SJCRH30 (cell line): ENCODE measurements at regions not wholly inside any gene's neighbourhood (a gene's known extent, or its start where the extent isn't known, plus 50 kb on each side); places are given as distances from the start of the nearest gene placed in this dataset.

Source experiments
- DNase-seq, 2 experiments: peaks; one replicate each; pipeline ENCODE4 v3.0.0-alpha.2; 2015 to 2020
- H3K27ac ChIP-seq: fragments of 250-450 bp; sonication (Bioruptor Pico); 2 replicates; pipeline ENCODE4 v1.5.1; 2020; ENCODE audit warnings: mild to moderate bottlenecking, moderate library complexity
- H3K27me3 ChIP-seq: fragments of 250-450 bp; sonication (Bioruptor Pico); 2 replicates; pipeline ENCODE4 v1.5.1; 2020; ENCODE audit warnings: mild to moderate bottlenecking, moderate library complexity
- H3K36me3 ChIP-seq: fragments of 250-450 bp; sonication (Bioruptor Pico); 2 replicates; pipeline ENCODE4 v1.5.1; 2020; ENCODE audit warnings: mild to moderate bottlenecking, moderate library complexity
- H3K4me1 ChIP-seq: fragments of 250-450 bp; sonication (Bioruptor Pico); 2 replicates; pipeline ENCODE4 v1.5.1; 2020; ENCODE audit warnings: mild to moderate bottlenecking, moderate library complexity
- H3K4me3 ChIP-seq: fragments of 250-450 bp; sonication (Bioruptor Pico); 2 replicates; pipeline ENCODE4 v1.5.1; 2020; ENCODE audit warnings: mild to moderate bottlenecking, moderate library complexity
- H3K9me3 ChIP-seq: fragments of 250-450 bp; sonication (Bioruptor Pico); replicated peaks from 2 replicates; pipeline ENCODE4 v1.5.1; 2020; ENCODE audit warnings: mild to moderate bottlenecking, moderate library complexity

- Histone ChIP-seq H3K36me3 (no peaks in the 10 kb centered on the region), H3K9me3 (peaks cover 13% of the 10 kb centered on the region; the same call in 1 of the 2 replicates), H3K27me3 (no peaks in the 10 kb centered on the region), H3K4me1 (peaks cover 3% of the 10 kb centered on the region; the same call in 1 of the 2 replicates), H3K4me3 (no peak overlapping the region), H3K27ac (no peak overlapping the region)
- no peak for DNase-seq
Observed at GRCh38 chr11:122062763-122063162, 53.3 kb downstream of the BLID start.

GRCh38 chr11:122059565-122059964 lies 56.5 kb downstream of the BLID start:
- Histone ChIP-seq H3K4me3 (no peak overlapping the region), H3K27me3 (no peaks in the 10 kb centered on the region), H3K9me3 (peaks cover 13% of the 10 kb centered on the region; the same call in 1 of the 2 replicates), H3K4me1 (no peaks in the 10 kb centered on the region), H3K27ac (no peak overlapping the region), H3K36me3 (no peaks in the 10 kb centered on the region)
- DNase-seq = no peak

GRCh38 chr11:122050021-122050690 lies 65.9 kb downstream of the BLID start:
- H3K27ac ChIP-seq = peak overlapping the region; percentile 5; the same call in 1 of the 2 replicates
- peaks cover 9% of the 10 kb centered on the region for H3K4me1 ChIP-seq
- DNase-seq = peak; percentile 30 to 56

GRCh38 chr11:122048401-122048800 lies 67.6 kb downstream of the BLID start:
- Histone ChIP-seq H3K27me3 (no peaks in the 10 kb centered on the region), H3K4me3 (no peak overlapping the region), H3K4me1 (peaks cover 9% of the 10 kb centered on the region), H3K36me3 (no peaks in the 10 kb centered on the region), H3K27ac (no peak overlapping the region), H3K9me3 (0 out of 2 replicates have a peak, but pooled peaks cover 6% of the 10 kb centered on the region)
- DNase-seq = no peak

More at GRCh38 chr11:122050021-122050690, 65.9 kb downstream of the BLID start:
- Histone ChIP-seq H3K27me3 (no peaks in the 10 kb centered on the region), H3K9me3 (0 out of 2 replicates have a peak, but pooled peaks cover 6% of the 10 kb centered on the region), H3K36me3 (no peaks in the 10 kb centered on the region), H3K4me3 (no peak overlapping the region)

- peaks cover 9% of the 10 kb centered on the region for H3K4me1 ChIP-seq
- H3K27ac ChIP-seq = no peak overlapping the region
- no peaks in the 10 kb centered on the region for H3K27me3 ChIP-seq
- no peaks in the 10 kb centered on the region for H3K36me3 ChIP-seq
- no peak overlapping the region for H3K4me3 ChIP-seq
- 0 out of 2 replicates have a peak, but pooled peaks cover under 1% of the 10 kb centered on the region for H3K9me3 ChIP-seq
- no peak for DNase-seq
Observed at GRCh38 chr11:122046846-122047245, 69.2 kb downstream of the BLID start.

- H3K27ac ChIP-seq = no peak overlapping the region
Observed at GRCh38 chr11:122046438-122046837, 69.6 kb downstream of the BLID start.

DNA sequence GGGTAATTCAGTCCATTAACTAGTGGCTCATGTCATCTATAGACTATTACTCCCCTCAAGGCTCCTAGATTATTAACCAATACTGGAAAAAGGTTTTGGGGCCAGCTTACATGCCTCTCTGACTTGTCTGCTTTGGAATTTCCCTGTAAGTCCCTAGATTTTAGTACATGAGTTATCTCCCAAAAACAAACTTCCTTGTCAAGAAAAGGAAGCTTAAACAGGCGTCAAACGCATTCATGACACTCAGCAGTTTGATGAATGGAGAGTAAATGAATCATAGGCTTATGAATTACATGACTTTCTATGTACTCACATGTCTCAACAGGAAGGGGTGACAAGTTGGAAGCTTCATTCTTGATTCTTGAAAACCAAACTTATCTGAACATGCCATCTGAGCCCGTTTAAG lies 70.8 kb downstream of the BLID start:
- Histone ChIP-seq H3K4me3 (no peak overlapping the region), H3K27me3 (no peaks in the 10 kb centered on the region), H3K27ac (no peak overlapping the region), H3K36me3 (no peaks in the 10 kb centered on the region), H3K9me3 (no peaks in the 10 kb centered on the region), H3K4me1 (peaks cover 3% of the 10 kb centered on the region; the same call in 1 of the 2 replicates)
- no peak for DNase-seq

More at GRCh38 chr11:122046438-122046837, 69.6 kb downstream of the BLID start:
- no peaks in the 10 kb centered on the region for H3K9me3 ChIP-seq
- H3K4me1 ChIP-seq = peaks cover 9% of the 10 kb centered on the region
- no peaks in the 10 kb centered on the region for H3K36me3 ChIP-seq
- no peak for DNase-seq
- H3K27me3 ChIP-seq = no peaks in the 10 kb centered on the region
- no peak overlapping the region for H3K4me3 ChIP-seq

DNA sequence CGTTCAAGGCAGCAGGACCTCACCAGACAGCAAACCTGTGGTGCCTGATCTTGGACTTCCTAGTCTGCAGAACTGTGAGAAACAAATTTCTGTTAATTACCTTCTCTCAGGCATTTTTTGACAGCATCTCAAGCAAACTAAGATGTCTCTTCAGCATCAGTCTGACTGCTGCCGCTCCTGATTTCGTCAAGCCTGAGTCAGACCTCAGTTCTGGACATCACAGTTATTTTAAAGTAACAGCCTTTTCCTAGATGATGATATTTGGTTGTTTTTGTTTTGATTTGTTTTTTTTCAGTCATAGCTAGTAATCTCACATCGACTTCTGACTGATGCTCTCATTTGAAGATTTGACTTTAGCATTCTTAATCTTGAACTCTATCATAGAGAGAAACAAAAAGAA lies 71.9 kb downstream of the BLID start:
- H3K36me3 ChIP-seq = no peaks in the 10 kb centered on the region
- H3K9me3 ChIP-seq = no peaks in the 10 kb centered on the region
- no peak overlapping the region for H3K4me3 ChIP-seq
- no peaks in the 10 kb centered on the region for H3K27me3 ChIP-seq
- DNase-seq = no peak
- peaks cover under 1% of the 10 kb centered on the region; the same call in 1 of the 2 replicates for H3K4me1 ChIP-seq
- H3K27ac ChIP-seq = no peak overlapping the region

- H3K9me3 ChIP-seq = no peaks in the 10 kb centered on the region
- no peaks in the 10 kb centered on the region for H3K36me3 ChIP-seq
- H3K4me3 ChIP-seq = no peak overlapping the region
- H3K27me3 ChIP-seq = no peaks in the 10 kb centered on the region
- H3K4me1 ChIP-seq = peaks cover 11% of the 10 kb centered on the region
- DNase-seq = no peak
- H3K27ac ChIP-seq = no peak overlapping the region
Observed at GRCh38 chr11:122042981-122043380, 73.0 kb downstream of the BLID start.

- H3K27me3 ChIP-seq = no peaks in the 10 kb centered on the region
- H3K27ac ChIP-seq = no peak overlapping the region
- no peaks in the 10 kb centered on the region for H3K36me3 ChIP-seq
- no peak overlapping the region for H3K4me3 ChIP-seq
- no peak for DNase-seq
- no peaks in the 10 kb centered on the region for H3K9me3 ChIP-seq
- H3K4me1 ChIP-seq = peaks cover 20% of the 10 kb centered on the region
Observed at GRCh38 chr11:122040464-122040863, 75.6 kb downstream of the BLID start.

DNA sequence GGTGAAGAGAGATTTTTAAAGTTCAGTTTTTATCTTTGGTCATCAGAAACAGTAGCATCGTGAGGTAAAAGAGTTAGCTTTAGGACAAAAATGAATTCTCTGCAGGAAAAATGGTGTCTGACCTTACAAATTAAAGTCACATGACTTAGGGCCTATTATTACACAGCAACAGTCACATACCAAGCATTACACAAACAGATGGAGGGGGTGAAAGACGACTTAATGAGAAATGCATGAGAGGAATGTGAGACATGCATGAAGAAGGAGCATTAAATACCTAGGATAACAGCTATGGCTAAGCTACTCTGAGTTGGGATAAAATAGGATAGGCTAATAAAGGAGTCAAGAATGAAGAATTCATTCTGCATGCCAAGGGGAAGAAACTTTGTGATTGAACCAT lies 77.5 kb downstream of the BLID start:
- no peaks in the 10 kb centered on the region for H3K36me3 ChIP-seq
- H3K4me1 ChIP-seq = peaks cover 21% of the 10 kb centered on the region
- H3K27me3 ChIP-seq = no peaks in the 10 kb centered on the region
- no peaks in the 10 kb centered on the region for H3K9me3 ChIP-seq
- peak overlapping the region; percentile 50 for H3K27ac ChIP-seq
- no peak overlapping the region for H3K4me3 ChIP-seq
- DNase-seq = peak; percentile 15 to 29

DNA sequence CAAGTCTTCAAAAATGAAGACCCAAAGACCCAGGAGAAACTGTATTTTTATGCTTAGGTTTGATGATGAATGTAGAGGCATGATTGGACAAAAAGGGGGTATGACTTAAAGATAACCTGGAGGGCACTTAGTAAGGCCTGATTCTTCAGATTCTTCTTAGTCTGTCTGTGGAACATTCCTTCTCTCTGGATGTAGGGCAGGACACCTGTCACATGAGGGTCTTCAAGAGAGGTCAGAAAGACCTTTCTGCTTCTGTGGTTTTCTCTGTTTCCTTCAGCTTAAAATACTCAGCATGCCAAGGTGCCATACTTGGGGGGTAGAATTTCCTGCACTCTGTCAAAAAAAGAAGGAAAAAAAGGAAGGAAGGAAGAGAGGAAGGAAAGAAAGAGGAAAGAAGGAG lies 78.1 kb downstream of the BLID start:
- Histone ChIP-seq H3K27ac (peak overlapping the region; percentile 50), H3K27me3 (no peaks in the 10 kb centered on the region), H3K4me1 (peaks cover 27% of the 10 kb centered on the region), H3K4me3 (no peak overlapping the region), H3K36me3 (no peaks in the 10 kb centered on the region), H3K9me3 (no peaks in the 10 kb centered on the region)
- DNase-seq = no peak

DNA sequence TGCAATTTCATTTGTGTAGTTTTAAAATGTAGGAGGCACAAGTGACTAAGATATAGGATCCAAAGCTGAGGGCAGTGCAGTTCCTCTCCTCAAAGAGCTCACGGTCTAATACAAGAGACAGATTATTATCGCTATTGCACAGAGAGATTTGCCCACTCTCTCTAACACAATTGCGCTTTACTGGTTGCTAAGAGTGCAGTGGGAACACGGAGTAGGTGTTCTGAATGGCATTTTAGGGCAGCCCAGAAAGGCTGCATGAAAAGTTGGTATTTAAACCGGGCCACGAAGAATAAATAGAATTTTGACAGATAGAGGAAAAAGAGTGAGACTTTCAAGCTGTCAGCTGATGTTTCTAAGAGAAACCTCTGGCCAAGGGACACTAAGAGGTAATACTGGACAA lies 79.5 kb downstream of the BLID start:
- H3K4me3 ChIP-seq = no peak overlapping the region
- peaks cover 41% of the 10 kb centered on the region for H3K4me1 ChIP-seq
- no peaks in the 10 kb centered on the region for H3K9me3 ChIP-seq
- H3K27ac ChIP-seq = no peak overlapping the region
- DNase-seq = no peak
- no peaks in the 10 kb centered on the region for H3K36me3 ChIP-seq
- H3K27me3 ChIP-seq = no peaks in the 10 kb centered on the region

DNA sequence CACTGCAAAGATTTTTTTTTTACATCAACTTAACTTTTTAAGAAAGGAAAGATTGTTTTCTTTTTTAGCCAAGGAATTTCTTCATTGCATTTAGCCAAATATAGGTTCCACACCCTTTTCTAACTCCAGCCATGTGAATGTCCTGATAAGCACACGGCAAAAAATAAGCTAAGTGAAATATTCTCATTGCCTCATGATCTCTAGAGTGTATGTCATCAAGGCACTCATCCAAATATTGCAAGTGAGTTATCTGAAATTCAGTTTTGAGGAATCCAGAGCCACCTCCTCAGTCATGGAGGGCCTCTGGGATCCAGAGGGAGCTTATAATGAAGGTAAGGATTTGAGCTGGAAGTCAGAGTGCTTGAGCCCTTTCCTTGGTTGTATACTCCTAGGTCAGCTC lies 80.0 kb downstream of the BLID start:
- no peak overlapping the region for H3K4me3 ChIP-seq
- peaks cover 41% of the 10 kb centered on the region for H3K4me1 ChIP-seq
- no peaks in the 10 kb centered on the region for H3K9me3 ChIP-seq
- DNase-seq = no peak
- H3K36me3 ChIP-seq = no peaks in the 10 kb centered on the region
- no peaks in the 10 kb centered on the region for H3K27me3 ChIP-seq
- no peak overlapping the region for H3K27ac ChIP-seq

DNA sequence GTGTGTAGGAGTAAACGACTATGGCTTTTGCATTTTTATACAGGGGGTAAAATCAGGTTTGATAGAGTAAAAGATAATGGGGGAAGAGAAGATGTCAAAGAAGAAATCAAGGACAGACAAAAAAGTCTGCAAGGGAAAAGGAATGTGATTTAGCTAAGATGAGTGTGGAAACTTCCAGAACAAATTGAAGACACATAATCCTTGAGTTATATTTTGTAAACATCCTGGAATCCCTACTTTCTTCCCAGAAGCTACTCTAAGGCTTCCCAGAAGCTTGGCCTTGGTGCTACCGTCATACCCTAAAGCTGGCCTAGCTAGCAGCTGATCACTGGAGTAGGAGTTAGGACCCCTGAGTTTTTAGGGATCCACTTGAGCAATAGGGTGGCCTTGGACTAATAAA lies 82.4 kb downstream of the BLID start:
- H3K4me1 ChIP-seq = peaks cover 50% of the 10 kb centered on the region
- H3K36me3 ChIP-seq = no peaks in the 10 kb centered on the region
- no peak overlapping the region for H3K4me3 ChIP-seq
- H3K27me3 ChIP-seq = no peaks in the 10 kb centered on the region
- DNase-seq = no peak
- peak overlapping the region; percentile 64 for H3K27ac ChIP-seq
- H3K9me3 ChIP-seq = no peaks in the 10 kb centered on the region

DNA sequence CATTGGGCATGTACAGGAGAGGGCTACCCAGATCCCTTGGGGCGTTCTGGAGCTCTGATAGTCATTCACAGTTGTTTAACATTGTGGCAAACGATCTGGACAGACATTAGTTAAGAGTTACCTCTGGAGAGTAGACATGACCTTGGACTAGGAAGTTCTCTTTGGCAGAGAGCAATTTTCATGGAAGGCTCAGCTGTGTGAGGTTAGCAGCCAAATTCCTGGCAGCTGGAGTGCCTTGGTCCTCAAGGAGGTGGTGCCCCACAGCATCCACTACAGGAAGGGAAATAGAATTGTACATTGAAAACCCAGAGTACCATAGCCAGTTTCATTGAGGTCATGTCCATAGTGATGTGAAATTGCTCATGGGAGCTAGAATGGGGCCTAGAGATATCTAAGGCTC lies 82.8 kb downstream of the BLID start:
- H3K27ac ChIP-seq = peak overlapping the region; percentile 64

More for the DNA sequence above, 82.8 kb downstream of the BLID start:
- Histone ChIP-seq H3K4me3 (no peak overlapping the region), H3K36me3 (no peaks in the 10 kb centered on the region), H3K9me3 (no peaks in the 10 kb centered on the region), H3K27me3 (no peaks in the 10 kb centered on the region), H3K4me1 (peaks cover 50% of the 10 kb centered on the region)
- DNase-seq = peak in 1 of 2 experiments; percentile 23
